Peyer's patch (tissue), 4 donors: ENCODE measurements at regions not wholly inside any gene's neighbourhood (a gene's known extent, or its start where the extent isn't known, plus 50 kb on each side); places are given as distances from the start of the nearest gene placed in this dataset.

ENCODE experiments used
- CTCF ChIP-seq, 6 experiments: fragments of 450-650 bp in 4 of 6; fragments of 200-600 bp in 2 of 6; sonication (generic) in 1 of 6; IDR thresholded peaks; one replicate each; pipeline ENCODE4 v1.5.1; 2017 to 2019; ENCODE audit warnings: antibody characterized with exemption in 6 of 6, mild to moderate bottlenecking in 3 of 6, moderate library complexity in 1 of 6
- POLR2A ChIP-seq, 2 donors: fragments of 450-650 bp; IDR thresholded peaks; one replicate each; pipeline ENCODE4 v1.5.1; 2017; ENCODE audit warnings: antibody characterized with exemption in 2 of 2, mild to moderate bottlenecking in 2 of 2, moderate library complexity in 2 of 2

GRCh38 chr6:15956205-15957106 is 172.4 kb upstream of the MYLIP start:
- TF ChIP-seq POLR2A (IDR thresholded peaks at IDR 0.05) = no peak
- TF ChIP-seq CTCF (IDR thresholded peaks at IDR 0.05) = peak in 1 of 6 experiments; percentile 14
